Activated CD8-positive, alpha-beta memory T cell treated with anti-CD3 and anti-CD28 coated beads, Interleukin-2, amount 50 U/mL, for 48 hours (primary cell): ENCODE measurements at regions not wholly inside any gene's neighbourhood (a gene's known extent, or its start where the extent isn't known, plus 50 kb on each side); places are given as distances from the start of the nearest gene placed in this dataset.

ENCODE experiments used
- DNase-seq: peaks from one replicate; pipeline ENCODE4 v3.0.0-alpha.2; 2020

DNA sequence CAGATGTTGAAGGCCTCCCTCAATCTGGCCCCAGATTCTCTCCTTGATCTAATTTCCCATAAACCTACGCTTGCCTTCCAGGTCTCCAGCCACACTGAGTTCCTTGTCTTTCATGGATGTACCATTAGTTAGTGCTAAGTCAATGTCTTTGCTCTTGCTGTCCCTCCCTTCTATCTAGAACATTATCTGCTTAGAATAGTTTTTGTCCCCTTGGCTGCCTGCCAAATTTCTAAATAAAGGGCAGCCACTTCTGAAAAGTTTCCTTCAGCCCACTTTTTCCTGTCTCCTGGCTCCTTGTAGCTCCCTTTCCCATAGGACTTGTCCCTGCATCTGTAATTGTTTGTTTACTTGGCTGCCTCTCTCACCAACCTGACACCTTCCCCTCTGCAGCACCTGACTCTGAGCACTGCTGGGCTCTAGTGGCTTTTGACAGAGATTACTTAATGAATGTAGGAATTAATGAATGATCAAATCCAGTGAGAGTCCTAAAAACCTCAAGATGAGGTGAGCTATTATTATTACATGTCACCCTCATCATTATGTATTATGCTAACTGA is 58.3 kb downstream of the CXCL12 start:
- no peak for DNase-seq

- DNase-seq: no peak
Observed at GRCh38 chr10:44325596-44326307, 59.1 kb downstream of the CXCL12 start.

GRCh38 chr10:44325157-44325556 is 59.7 kb downstream of the CXCL12 start:
- no peak for DNase-seq

DNA sequence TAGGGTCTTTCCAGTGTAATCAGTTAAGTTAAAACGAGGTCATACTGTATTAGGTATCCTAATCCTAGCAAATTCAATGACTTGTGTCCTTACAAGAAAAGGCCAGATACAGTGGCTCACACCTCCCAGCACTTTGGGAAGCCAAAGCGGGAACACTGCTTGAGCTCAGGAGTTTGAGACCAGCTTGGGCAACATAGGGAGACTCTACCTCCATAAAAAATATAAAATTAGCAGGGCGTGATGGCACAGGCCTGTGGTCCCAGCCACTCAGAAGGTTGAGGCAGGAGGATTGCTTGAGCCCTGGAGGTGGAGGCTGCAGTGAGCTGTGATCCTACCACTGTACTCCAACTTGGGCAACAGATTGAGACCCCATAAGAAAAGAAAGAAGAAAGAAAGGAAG is 61.1 kb downstream of the CXCL12 start:
- DNase-seq: no peak

DNA sequence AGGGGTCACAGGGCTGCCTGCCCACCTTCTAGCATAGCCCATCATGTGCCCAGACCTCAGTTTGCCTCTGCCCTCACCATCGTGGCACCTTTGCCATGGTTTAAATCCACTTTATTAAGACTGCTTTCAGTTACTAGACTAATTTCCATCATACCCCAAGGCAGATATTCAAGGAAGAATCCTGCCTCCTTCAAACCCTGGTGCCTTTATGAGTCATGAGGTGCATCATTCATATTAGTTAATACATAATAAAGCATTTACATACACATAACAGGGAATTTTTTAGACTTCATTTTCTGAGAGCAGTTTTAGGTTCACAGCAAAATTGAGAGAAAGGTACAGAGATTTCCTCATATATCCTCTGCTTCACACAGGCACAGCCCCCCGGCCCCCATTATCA is 62.8 kb downstream of the CXCL12 start:
- DNase-seq: no peak

GRCh38 chr10:44320756-44321155 is 64.1 kb downstream of the CXCL12 start:
- no peak for DNase-seq

DNA sequence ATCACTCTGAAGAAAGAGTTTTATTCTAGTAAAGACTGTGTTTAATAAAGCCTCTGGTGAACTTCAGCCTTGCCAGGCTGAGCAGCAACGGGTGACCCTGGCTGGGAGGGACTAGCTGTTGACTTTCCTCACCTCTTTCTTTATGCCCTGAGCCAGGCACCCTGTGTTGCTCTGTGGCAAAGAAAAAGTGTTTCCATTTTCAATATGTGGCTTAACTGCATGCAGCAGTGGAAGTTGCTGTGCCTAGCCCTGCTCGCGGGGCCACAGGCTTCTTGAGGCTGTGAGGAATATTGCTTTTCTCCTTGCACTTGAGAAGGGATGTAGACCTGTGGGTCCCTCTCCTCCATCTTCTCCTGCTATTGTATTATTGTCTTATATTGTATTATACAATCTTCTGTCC is 67.0 kb downstream of the CXCL12 start:
- DNase-seq: no peak

DNA sequence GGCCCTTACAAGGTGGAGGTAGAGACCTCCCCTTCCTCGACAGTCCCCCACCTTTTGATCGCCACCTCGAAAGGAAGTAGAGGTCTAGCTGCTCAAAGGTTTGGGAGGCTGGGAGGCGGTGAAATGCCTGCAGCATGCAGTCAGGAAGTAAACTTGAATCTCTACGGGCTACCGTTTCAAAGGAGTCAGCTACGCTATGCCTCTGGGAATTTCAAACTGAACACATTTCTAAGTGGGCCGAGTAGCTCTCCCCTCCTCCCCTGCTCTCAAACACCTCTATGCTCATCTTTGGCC is 68.0 kb downstream of the CXCL12 start:
- no peak for DNase-seq

DNA sequence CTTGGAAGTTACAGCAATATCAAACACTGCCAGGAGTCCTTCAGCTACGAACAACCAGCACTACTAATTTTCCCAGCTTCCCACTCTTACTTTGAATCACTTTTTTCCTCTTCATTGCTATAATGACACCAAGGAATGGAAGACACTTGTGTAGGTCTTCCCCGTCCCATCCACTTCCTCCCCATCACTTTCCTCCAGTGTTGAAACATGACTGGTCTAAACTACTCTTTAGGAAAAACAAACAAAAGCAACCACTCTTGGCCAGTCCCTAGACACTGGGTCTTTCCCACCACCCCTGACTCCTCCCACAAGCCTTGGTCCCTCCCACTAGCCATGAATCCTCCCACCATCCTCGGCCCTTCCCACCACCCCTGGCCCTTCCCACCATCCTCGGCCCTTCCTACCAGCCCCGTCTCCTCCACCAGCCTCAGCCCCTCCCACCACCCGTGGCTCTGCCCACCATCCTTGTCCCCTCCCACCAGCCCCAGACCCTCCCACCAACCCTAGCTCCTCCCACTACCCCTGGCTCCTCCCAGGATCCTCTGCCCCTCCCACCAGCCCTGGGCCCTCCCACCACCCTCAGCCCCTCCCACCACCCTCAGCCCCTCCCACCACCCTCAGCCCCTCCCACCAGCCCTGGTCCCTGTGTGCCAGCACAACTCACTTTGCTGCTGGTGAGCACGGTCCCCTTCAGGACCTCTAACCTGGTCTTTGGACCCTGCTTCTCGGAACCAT is 68.5 kb downstream of the CXCL12 start:
- no peak for DNase-seq

- no peak for DNase-seq
Observed at GRCh38 chr10:44314802-44315460, 70.0 kb downstream of the CXCL12 start.

GRCh38 chr10:44313761-44314165 is 71.1 kb downstream of the CXCL12 start:
- DNase-seq: no peak

DNA sequence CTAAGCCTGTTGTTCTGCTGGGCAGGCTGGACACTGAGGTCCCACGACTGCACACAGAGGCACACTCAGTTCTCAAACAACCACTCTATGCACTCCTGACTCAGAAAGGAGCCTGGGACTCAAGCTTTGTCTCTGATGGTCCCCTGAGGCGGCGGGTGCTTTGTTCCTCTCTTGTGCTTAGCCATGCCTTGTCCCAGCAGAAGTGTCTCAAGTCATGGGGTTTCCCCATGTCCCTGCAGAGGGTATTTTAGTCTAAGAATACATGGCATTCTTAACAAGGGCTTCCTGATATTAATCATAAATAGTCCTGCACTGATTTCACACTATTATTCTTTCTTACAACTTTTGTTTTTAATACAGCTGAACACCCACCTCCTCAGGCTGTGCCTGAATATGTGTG is 72.5 kb downstream of the CXCL12 start:
- no peak for DNase-seq

GRCh38 chr10:44311563-44312051 is 73.3 kb downstream of the CXCL12 start:
- DNase-seq: no peak

DNA sequence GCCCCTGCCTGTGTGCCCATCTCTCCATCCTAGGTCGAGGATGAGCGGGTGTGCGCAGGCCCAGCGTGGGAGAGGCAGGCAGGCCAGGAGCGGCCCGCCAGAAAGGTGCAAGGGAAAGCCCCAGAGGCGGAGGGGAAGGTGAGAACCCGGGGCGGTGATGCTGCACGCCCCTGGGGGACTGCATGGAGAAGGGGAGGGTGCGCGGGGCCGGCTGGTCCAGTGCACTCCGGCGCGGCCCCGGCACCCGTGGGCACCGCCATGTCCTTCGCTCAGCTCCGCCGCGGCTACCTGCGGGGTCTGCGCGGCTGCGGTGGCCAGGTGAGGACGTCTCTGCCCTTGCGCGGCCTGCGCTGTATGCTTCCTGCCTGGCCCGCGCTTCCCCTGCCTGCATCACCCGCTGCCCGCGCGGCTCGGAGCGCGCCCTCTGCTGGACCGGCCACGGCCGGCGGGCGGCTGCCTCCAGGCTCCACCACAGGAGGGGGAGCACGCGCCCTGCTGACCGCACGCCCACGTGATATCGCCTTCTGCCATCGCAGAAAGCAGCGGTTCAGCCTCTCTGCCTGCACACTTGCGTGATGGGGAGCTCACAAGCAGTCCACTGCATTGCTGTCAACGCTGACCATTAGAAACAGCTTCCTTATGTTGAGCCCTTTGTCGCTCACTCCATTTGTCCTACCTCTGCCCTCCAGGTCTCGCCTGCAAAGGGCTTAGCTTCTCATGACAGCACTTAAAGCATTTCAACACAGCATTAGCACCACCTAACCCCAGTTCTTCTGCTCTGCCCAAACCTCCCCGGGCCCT is 73.9 kb downstream of the CXCL12 start:
- DNase-seq: peak; percentile 89

GRCh38 chr10:44309939-44310761 is 74.7 kb downstream of the CXCL12 start:
- DNase-seq: no peak

DNA sequence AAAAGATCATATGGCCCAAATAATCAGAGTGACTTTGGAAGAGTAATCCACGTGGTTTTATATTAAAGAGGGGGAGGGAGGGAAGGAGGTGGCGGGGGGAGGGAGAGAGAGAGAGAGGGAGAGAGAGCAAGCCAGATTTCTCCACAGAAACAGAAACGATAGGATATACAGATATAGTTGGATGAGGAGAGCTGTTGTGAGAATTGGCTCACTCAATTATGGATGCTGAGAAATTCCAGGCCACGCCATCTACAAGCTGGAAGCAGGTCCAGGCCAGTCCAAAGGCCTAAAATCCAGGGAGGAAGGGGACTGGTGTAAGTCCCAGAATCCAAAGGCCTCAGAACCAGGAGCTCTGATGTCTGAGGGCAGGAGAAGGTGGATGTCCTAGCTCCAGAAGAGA is 75.5 kb downstream of the CXCL12 start:
- no peak for DNase-seq

DNA sequence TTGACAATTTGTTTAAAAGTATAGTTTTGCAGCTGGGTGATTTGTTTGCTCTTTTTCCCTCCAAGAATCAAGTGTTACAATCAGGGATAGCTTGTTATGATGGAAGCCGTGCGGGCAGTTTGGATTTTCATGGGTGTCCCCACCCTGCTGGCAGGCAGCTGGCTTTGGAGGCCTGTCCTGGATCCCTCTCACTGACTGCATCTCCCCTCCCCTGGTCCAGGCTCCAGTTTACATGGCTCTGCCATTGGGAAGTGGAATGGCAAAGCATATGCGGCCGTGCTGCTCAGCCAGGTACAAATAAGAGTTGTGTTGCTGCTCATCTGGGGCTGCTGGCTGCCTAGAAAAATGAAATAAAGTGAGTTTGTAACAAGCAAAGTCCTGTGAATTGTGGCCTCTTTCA is 76.0 kb downstream of the CXCL12 start:
- DNase-seq: no peak

- no peak for DNase-seq
Observed at GRCh38 chr10:44307691-44308090, 77.2 kb downstream of the CXCL12 start.

DNA sequence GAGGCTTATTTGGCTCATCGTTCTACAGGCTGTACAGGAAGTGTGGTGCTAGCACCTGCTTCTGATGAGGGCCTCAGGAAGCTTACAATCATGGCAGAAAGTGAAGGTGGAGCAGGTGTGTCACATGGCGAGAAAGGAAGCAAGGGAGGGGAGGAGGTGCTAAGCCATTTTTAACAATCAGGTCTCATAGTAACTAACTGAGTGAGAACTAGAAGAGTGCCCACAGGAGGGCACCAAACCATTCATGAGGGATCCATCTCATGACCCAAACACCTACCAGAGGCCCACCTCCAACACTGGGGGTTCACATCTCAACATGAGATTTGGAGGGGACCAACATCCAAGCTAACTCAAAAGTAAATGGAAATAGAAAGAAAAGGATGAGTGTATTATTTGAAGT is 78.1 kb downstream of the CXCL12 start:
- DNase-seq: no peak

DNA sequence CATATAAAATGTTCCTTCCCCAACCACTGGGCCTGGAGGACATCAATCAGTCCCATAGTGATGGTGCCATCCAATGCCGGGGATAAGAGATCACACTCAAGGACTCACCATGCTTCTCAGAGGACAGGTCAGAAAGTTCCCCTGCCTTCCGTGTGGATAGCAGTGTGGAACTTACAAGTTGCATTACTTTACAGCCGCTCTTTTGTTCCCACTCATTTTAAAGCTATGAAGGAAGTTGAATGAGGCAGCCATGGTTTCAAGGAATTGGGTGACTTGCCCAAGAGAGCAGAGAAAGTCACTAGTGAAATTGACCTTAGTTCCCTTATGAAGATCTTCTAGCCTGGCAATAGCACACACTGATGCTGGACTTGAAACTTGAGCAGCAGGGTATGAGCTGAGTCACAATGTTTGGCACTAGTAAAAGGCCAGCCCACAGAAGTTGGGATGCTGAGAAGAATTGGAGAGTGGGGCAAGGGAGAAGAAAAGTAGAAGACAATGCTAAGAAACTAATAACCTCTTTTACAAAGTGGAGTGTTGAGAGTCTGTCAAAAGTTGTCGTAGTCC is 78.7 kb downstream of the CXCL12 start:
- DNase-seq: no peak

DNA sequence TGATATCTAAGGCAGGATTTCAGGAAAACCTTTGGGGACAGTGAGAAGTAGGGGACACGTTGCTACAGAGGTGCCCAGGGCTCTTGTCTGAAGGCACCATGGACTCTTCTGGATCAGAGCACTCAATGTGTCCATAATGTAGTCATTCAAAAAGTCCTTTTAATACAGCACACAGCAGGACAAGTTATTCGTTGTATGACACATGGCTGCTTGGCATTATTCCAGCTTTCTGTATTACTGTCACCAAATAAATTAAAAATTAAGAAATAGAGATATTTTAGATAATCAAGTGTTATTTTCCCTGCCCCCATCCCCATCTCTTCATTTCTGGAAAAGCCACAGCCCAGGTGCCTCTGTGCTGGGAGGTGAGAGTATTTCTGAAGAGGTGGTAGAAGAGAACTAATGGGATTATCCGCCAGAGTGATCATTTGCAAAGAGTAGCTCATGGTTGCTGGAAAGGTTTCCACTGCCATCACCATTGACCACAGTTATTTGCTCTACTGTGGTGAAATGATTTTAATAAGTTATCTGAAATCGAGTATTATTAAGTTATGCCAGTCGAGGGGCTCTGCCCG is 83.0 kb downstream of the CXCL12 start:
- no peak for DNase-seq
